ENCODE measurements at regions not wholly inside any gene's neighbourhood (a gene's known extent, or its start where the extent isn't known, plus 50 kb on each side); places are given as distances from the start of the nearest gene placed in this dataset.

- peaks cover 8% of the 10 kb centered on the region for H3K4me1 ChIP-seq (ENCODE audit: insufficient read depth, low read length)
- ChIA-PET CTCF (ENCODE audit: low intra/inter-chr PET ratio, low total read pairs) (no interaction called here), POLR2A (no interaction called here)
- H3K27me3 ChIP-seq (ENCODE audit: control insufficient read depth in 1 of 2, insufficient read depth in 2 of 2, low read length in 2 of 2): peaks cover 1 to 18% of the 10 kb centered on the region in 2 experiments; a peak in 4 of 5 replicates
- no peak overlapping the region for H3K4me2 ChIP-seq (ENCODE audit: low read depth, low read length)
- peak; percentile 24 for DNase-seq (ENCODE audit: low spot score)
- no peak overlapping the region for H3K4me3 ChIP-seq (replicated peaks in 1 of 3; ENCODE audit: insufficient read depth in 1 of 3, low read depth in 2 of 3, low read length in 3 of 3)
- H4K20me1 ChIP-seq (ENCODE audit: insufficient read depth, low read length): no peaks in the 10 kb centered on the region
- ATAC-seq: peak; percentile 42
- FAIRE-seq: no peak
- no peaks in the 10 kb centered on the region for H3K79me2 ChIP-seq (ENCODE audit: insufficient read depth, low read length)
- no peaks in the 10 kb centered on the region for H3K9me3 ChIP-seq (ENCODE audit: low read length)
- intact Hi-C loops (cut with micrococcal nuclease; ENCODE audit: unreplicated experiment): no loop called here
- no peak overlapping the region for H3K27ac ChIP-seq (ENCODE audit: extremely low read length, insufficient read depth, low read length)
- H2AFZ ChIP-seq (ENCODE audit: low read length): no peak overlapping the region
- H3K36me3 ChIP-seq (replicated peaks in 1 of 2; ENCODE audit: control insufficient read depth in 1 of 2, insufficient read depth in 2 of 2, low read length in 2 of 2): no peaks in the 10 kb centered on the region
- in situ Hi-C loops (cut with HindIII; ENCODE audit: extremely low pct_ligation_motif_present, low pct_unique_long_range_greater_than_20kb): no loop called here
- WGBS (ENCODE audit: low lambda C conversion rate): 37% methylated on average over 30 of the region's 30 CpGs
- no TSS peak for BruUV-seq (replicated peaks)
- no peak overlapping the region for H3K9ac ChIP-seq (ENCODE audit: insufficient read depth, low read depth, low read length)
- TF ChIP-seq NR2F2 (IDR thresholded peaks at IDR 0.05; ENCODE audit: borderline replicate concordance, low read depth) (no peak), ZNF891 (CRISPR knock-in tag; IDR thresholded peaks at IDR 0.05) (no peak), NR2F1 (CRISPR knock-in tag; IDR thresholded peaks at IDR 0.05) (peak; percentile 12 to 79; a peak in 1 of 4 replicates), ZNF414 (CRISPR knock-in tag; IDR thresholded peaks at IDR 0.05) (no peak), SKIL (CRISPR knock-in tag; IDR thresholded peaks at IDR 0.05; ENCODE audit: borderline replicate concordance) (peak; percentile 42; the same call in 1 of the 2 replicates), GABPB1 (CRISPR knock-in tag; IDR thresholded peaks at IDR 0.05) (peak; percentile 18; the same call in 1 of the 2 replicates), KMT2B (CRISPR knock-in tag; IDR thresholded peaks at IDR 0.05) (no peak), TFDP1 (CRISPR knock-in tag; IDR thresholded peaks at IDR 0.05; ENCODE audit: borderline replicate concordance) (peak; percentile 26; the same call in 1 of the 2 replicates), ZIK1 (CRISPR knock-in tag; IDR thresholded peaks at IDR 0.05; ENCODE audit: borderline replicate concordance, low read depth) (no peak), NFIB (CRISPR knock-in tag; IDR thresholded peaks at IDR 0.05; ENCODE audit: borderline replicate concordance) (no peak), BHLHE40 (IDR thresholded peaks at IDR 0.05; ENCODE audit: low read length) (0 out of 2 replicates have a peak, but pooled peaks have one; percentile 21), NR2C2 (CRISPR knock-in tag; IDR thresholded peaks at IDR 0.05; ENCODE audit: borderline replicate concordance) (peak; percentile 82), NR2F6 (IDR thresholded peaks at IDR 0.05) (peak; percentile 63), NR2F6 (CRISPR knock-in tag; IDR thresholded peaks at IDR 0.05) (peak; percentile 69), MTA1 (CRISPR knock-in tag; IDR thresholded peaks at IDR 0.05; ENCODE audit: borderline replicate concordance) (0 out of 2 replicates have a peak, but pooled peaks have one; percentile 33), ZNF605 (CRISPR knock-in tag; IDR thresholded peaks at IDR 0.05) (0 out of 2 replicates have a peak, but pooled peaks have one; percentile 26), ZNF607 (CRISPR knock-in tag; IDR thresholded peaks at IDR 0.05; ENCODE audit: borderline replicate concordance) (no peak), ZNF503 (CRISPR knock-in tag; IDR thresholded peaks at IDR 0.05) (no peak)
Observed at GRCh38 chr10:131726076-131726880, 174.5 kb upstream of the PPP2R2D start.
